HCT116 (cell line): ENCODE measurements at regions not wholly inside any gene's neighbourhood (a gene's known extent, or its start where the extent isn't known, plus 50 kb on each side); places are given as distances from the start of the nearest gene placed in this dataset.

Source experiments
- ATAC-seq: fragments of 200-7000 bp; cut with Tn5 transposase; 2 replicates; pipeline ENCODE4 v1.9.1; 2020; ENCODE audit warnings: mild to moderate bottlenecking, moderate library complexity
- BruUV-seq: library from RNA; stranded (reverse); fragments of 400-500 nt; replicated peaks from 2 replicates; lab custom pipeline; 2021; lab: Mats Ljungman, UMichigan
- CTCF ChIA-PET: fragments of 300-600 bp; sonication (Branson Sonifier 250); formaldehyde crosslinking; loops from one replicate; lab custom pipeline; 2021; ENCODE audit warnings: antibody characterized with exemption; lab: Charles Lee
- POLR2A ChIA-PET: fragments of 300-600, 350-600 bp; sonication (Branson Sonifier 250); formaldehyde crosslinking; loops from one replicate; lab custom pipeline; 2021; ENCODE audit warnings: antibody characterized with exemption; lab: Charles Lee
- RAD21 ChIA-PET, 2 experiments: fragments of 300-600 bp; sonication (Branson Sonifier 250); formaldehyde crosslinking; loops; one replicate each; lab custom pipeline; 2023; ENCODE audit warnings: low total read pairs in 2 of 2; ENCODE audit not compliant: uncharacterized antibody in 2 of 2, unreplicated experiment in 2 of 2, low non-redundant PET in 1 of 2; lab: Charles Lee
- DNase-seq: peaks from one replicate; pipeline ENCODE4 v3.0.0-alpha.2; 2010; ENCODE audit warnings: low read depth, low spot score
- H2AFZ ChIP-seq: fragments of 200-600 bp; shearing (Covaris generic), sonication (generic); 2 replicates; pipeline ENCODE4 v1.6.1; 2017; ENCODE audit warnings: low read depth, mixed run types, mixed read lengths, antibody characterized with exemption, low read length; ENCODE audit not compliant: poor library complexity, severe bottlenecking
- H3K27ac ChIP-seq: 2 replicates; pipeline ENCODE4 v1.5.1; 2012; ENCODE audit warnings: low read depth, low read length
- H3K27me3 ChIP-seq: fragments of 200-600 bp; sonication (generic); 2 replicates; pipeline ENCODE4 v1.6.1; 2016; ENCODE audit warnings: mixed run types, low read length, mixed read lengths; ENCODE audit not compliant: insufficient read depth
- H3K36me3 ChIP-seq, 2 experiments: fragments of 200-500 bp in 1 of 2; fragments of 200-600 bp in 1 of 2; sonication (Bioruptor generic) in 1 of 2; sonication (generic) in 1 of 2; 2 replicates each; pipeline versions ENCODE4 v1.5.1 to v1.6.1; 2014 to 2016; ENCODE audit warnings: low read length in 2 of 2, inconsistent platforms in 1 of 2, mixed read lengths in 1 of 2, mixed run types in 1 of 2; ENCODE audit not compliant: insufficient read depth in 2 of 2, control insufficient read depth in 1 of 2
- H3K4me1 ChIP-seq, 2 experiments: fragments of 200-600 bp in 1 of 2; sonication (generic) in 1 of 2; 2 replicates each; pipeline versions ENCODE4 v1.5.1 to v1.6.1; 2012 to 2017; ENCODE audit warnings: low read length in 2 of 2, inconsistent platforms in 1 of 2, mild to moderate bottlenecking in 1 of 2, mixed read lengths in 1 of 2, mixed run types in 1 of 2, moderate library complexity in 1 of 2; ENCODE audit not compliant: insufficient read depth in 2 of 2, control insufficient read depth in 1 of 2
- H3K4me2 ChIP-seq: fragments of 200-600 bp; sonication (generic); 2 replicates; pipeline ENCODE4 v1.6.1; 2017; ENCODE audit warnings: mixed run types, low read length, mixed read lengths
- H3K4me3 ChIP-seq, 2 experiments: fragments of 200-600 bp in 1 of 2; sonication (generic) in 1 of 2; replicated peaks in 1 of 2; 2 replicates each; pipeline ENCODE4 v1.5.1; 2011 to 2016; ENCODE audit warnings: low read length in 2 of 2, control low read depth in 1 of 2, low read depth in 1 of 2, mild to moderate bottlenecking in 1 of 2, mixed read lengths in 1 of 2, mixed run types in 1 of 2
- H3K79me2 ChIP-seq: fragments of 200-600 bp; sonication (generic); 2 replicates; pipeline ENCODE4 v1.6.1; 2017; ENCODE audit warnings: mild to moderate bottlenecking, mixed run types, low read length, moderate library complexity, mixed read lengths; ENCODE audit not compliant: insufficient read depth
- H3K9ac ChIP-seq: fragments of 200-600 bp; sonication (generic); 2 replicates; pipeline ENCODE4 v1.6.1; 2016; ENCODE audit warnings: low read length, mixed read lengths
- H3K9me2 ChIP-seq: fragments of 200-600 bp; sonication (generic), shearing (Covaris generic); 2 replicates; pipeline ENCODE4 v1.6.1; 2017; ENCODE audit warnings: mixed run types, mild to moderate bottlenecking, moderate library complexity; ENCODE audit not compliant: insufficient read depth
- H3K9me3 ChIP-seq, 2 experiments: fragments of 200-500 bp in 1 of 2; fragments of 200-600 bp in 1 of 2; sonication (Bioruptor generic) in 1 of 2; sonication (generic) in 1 of 2; 2 replicates each; pipeline ENCODE4 v1.6.1; 2014 to 2017; ENCODE audit warnings: low read length in 2 of 2, mixed read lengths in 2 of 2, inconsistent platforms in 1 of 2, low read depth in 1 of 2, mild to moderate bottlenecking in 1 of 2, mixed run types in 1 of 2, moderate library complexity in 1 of 2; ENCODE audit not compliant: control insufficient read depth in 1 of 2, insufficient read depth in 1 of 2
- H4K20me1 ChIP-seq: fragments of 200-600 bp; sonication (generic), shearing (Covaris generic); 2 replicates; pipeline ENCODE4 v1.6.1; 2017; ENCODE audit warnings: mixed run types, mild to moderate bottlenecking, moderate library complexity; ENCODE audit not compliant: insufficient read depth
- CTCF ChIP-seq, 3 experiments: fragments of 200-600 bp in 1 of 3; sonication (generic) in 1 of 3; IDR thresholded peaks in 2 of 3; conservative IDR thresholded peaks in 1 of 3; 2 replicates each; pipeline ENCODE4 v1.5.1; 2012 to 2017; ENCODE audit warnings: low read depth in 2 of 3, low read length in 2 of 3, antibody characterized with exemption in 1 of 3, borderline replicate concordance in 1 of 3, control low read depth in 1 of 3, mild to moderate bottlenecking in 1 of 3, mixed read lengths in 1 of 3, mixed run types in 1 of 3, moderate library complexity in 1 of 3; ENCODE audit not compliant: insufficient read depth in 1 of 3
- EGR1 ChIP-seq: IDR thresholded peaks from 2 replicates; pipeline ENCODE4 v1.6.1; 2012; ENCODE audit warnings: low read depth
- JUND ChIP-seq: IDR thresholded peaks from 2 replicates; pipeline ENCODE4 v1.6.1; 2012
- POLR2A ChIP-seq: IDR thresholded peaks from 2 replicates; pipeline ENCODE4 v1.7.0; 2011; ENCODE audit warnings: borderline replicate concordance; ENCODE audit not compliant: insufficient read depth, insufficient read length; ENCODE audit errors: extremely low read depth
- RAD21 ChIP-seq: IDR thresholded peaks from 2 replicates; pipeline ENCODE4 v1.6.1; 2012; ENCODE audit warnings: low read depth, mild to moderate bottlenecking
- SRF ChIP-seq: IDR thresholded peaks from 2 replicates; pipeline ENCODE4 v1.6.1; 2012; ENCODE audit warnings: low read depth
- TCF7L2 ChIP-seq: IDR thresholded peaks from 2 replicates; pipeline ENCODE4 v1.7.0; 2011; ENCODE audit warnings: borderline replicate concordance, inconsistent platforms; ENCODE audit not compliant: insufficient read depth, insufficient read length; ENCODE audit errors: extremely low read depth
- YY1 ChIP-seq: IDR thresholded peaks from 2 replicates; pipeline ENCODE4 v1.6.1; 2011; ENCODE audit warnings: low read length, low read depth, moderate library complexity, mild to moderate bottlenecking; ENCODE audit not compliant: insufficient replicate concordance; ENCODE audit errors: extremely low read depth
- ZFX ChIP-seq: fragments of 450-650 bp; IDR thresholded peaks from 2 replicates; pipeline ENCODE4 v1.6.1; 2017
- intact Hi-C: fragments of 100-400 bp; cut with micrococcal nuclease; formaldehyde crosslinking; loops from 2 replicates; pipeline ENCODE4 v1.10.0; 2022
- TF ChIP-seq, protein P1 (sequence below): IDR thresholded peaks from 2 replicates; pipeline ENCODE4 v1.6.1; 2011; ENCODE audit warnings: mild to moderate bottlenecking, low read length, moderate library complexity; ENCODE audit not compliant: insufficient replicate concordance; ENCODE audit errors: extremely low read depth
- TF ChIP-seq, protein P2 (sequence below): IDR thresholded peaks from 2 replicates; pipeline ENCODE4 v1.6.1; 2012

DNA sequence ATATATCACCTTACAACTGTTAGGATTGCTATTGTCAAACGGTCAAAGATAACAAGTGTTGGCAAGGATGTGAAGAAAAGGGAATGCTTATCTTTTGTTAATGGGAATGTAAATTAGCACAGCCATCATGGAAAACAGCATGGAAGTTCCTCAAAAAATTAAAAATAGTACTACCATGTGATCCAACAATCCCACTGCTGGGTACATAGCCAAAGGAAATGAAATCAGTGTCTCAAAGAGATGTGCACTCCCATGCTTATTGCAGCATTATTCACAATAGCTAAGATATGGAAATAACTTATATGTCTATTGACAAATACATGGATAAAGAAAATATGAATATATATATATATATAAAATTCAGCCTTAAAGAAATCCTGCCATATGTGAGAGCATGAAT, 274.6 kb downstream of the EDEM1 start:
- BruUV-seq, result no TSS peak
- no peaks in the 10 kb centered on the region for H3K4me1 ChIP-seq
- H2AFZ ChIP-seq, result no peak overlapping the region
- no peaks in the 10 kb centered on the region for H3K36me3 ChIP-seq
- DNase-seq, result no peak
- H3K27me3 ChIP-seq, result peaks cover 12% of the 10 kb centered on the region; the same call in 1 of the 2 replicates
- H3K9me2 ChIP-seq, result no peaks in the 10 kb centered on the region
- no peaks in the 10 kb centered on the region for H4K20me1 ChIP-seq
- TF ChIP-seq EGR1, result no peak
- no peak for TF ChIP-seq POLR2A
- TF ChIP-seq, protein P1, sequence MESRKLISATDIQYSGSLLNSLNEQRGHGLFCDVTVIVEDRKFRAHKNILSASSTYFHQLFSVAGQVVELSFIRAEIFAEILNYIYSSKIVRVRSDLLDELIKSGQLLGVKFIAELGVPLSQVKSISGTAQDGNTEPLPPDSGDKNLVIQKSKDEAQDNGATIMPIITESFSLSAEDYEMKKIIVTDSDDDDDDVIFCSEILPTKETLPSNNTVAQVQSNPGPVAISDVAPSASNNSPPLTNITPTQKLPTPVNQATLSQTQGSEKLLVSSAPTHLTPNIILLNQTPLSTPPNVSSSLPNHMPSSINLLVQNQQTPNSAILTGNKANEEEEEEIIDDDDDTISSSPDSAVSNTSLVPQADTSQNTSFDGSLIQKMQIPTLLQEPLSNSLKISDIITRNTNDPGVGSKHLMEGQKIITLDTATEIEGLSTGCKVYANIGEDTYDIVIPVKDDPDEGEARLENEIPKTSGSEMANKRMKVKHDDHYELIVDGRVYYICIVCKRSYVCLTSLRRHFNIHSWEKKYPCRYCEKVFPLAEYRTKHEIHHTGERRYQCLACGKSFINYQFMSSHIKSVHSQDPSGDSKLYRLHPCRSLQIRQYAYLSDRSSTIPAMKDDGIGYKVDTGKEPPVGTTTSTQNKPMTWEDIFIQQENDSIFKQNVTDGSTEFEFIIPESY, result no peak
- TF ChIP-seq RAD21, result no peak
- TF ChIP-seq YY1, result no peak
- TF ChIP-seq, protein P2, sequence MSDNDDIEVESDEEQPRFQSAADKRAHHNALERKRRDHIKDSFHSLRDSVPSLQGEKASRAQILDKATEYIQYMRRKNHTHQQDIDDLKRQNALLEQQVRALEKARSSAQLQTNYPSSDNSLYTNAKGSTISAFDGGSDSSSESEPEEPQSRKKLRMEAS, result no peak
- no peak for TF ChIP-seq ZFX
- no peak overlapping the region for H3K27ac ChIP-seq
- ChIA-PET CTCF (no interaction called here), POLR2A (no interaction called here), RAD21 (no interaction called here)
- intact Hi-C loops, result no loop called here
- no peak overlapping the region for H3K9ac ChIP-seq
- no peaks in the 10 kb centered on the region for H3K79me2 ChIP-seq
- H3K4me2 ChIP-seq, result no peak overlapping the region
- no peak for ATAC-seq
- H3K9me3 ChIP-seq, result no peaks in the 10 kb centered on the region
- no peak overlapping the region for H3K4me3 ChIP-seq

GRCh38 chr3:5463991-5464390, 276.5 kb downstream of the EDEM1 start:
- Histone ChIP-seq H3K4me1 (no peaks in the 10 kb centered on the region), H3K9ac (no peak overlapping the region), H3K79me2 (no peaks in the 10 kb centered on the region), H3K27me3 (peaks cover 12% of the 10 kb centered on the region; the same call in 1 of the 2 replicates), H2AFZ (no peak overlapping the region), H3K36me3 (no peaks in the 10 kb centered on the region), H3K9me3 (no peaks in the 10 kb centered on the region), H3K4me2 (no peak overlapping the region), H3K27ac (no peak overlapping the region), H3K9me2 (no peaks in the 10 kb centered on the region), H4K20me1 (no peaks in the 10 kb centered on the region), H3K4me3 (no peak overlapping the region)
- POLR2A ChIA-PET, result no interaction called here
- CTCF ChIA-PET, result no interaction called here
- DNase-seq, result no peak
- BruUV-seq, result no TSS peak
- RAD21 ChIA-PET, result no interaction called here
- no peak for TF ChIP-seq JUND
- no peak for TF ChIP-seq SRF
- no peak for TF ChIP-seq YY1
- TF ChIP-seq ZFX, result no peak
- no peak for TF ChIP-seq CTCF (IDR thresholded peaks at IDR 0.05 in 2 of 3, conservative IDR thresholded peaks at IDR 0.05 in 1 of 3; ENCODE audit: borderline replicate concordance in 1 of 3, insufficient read depth in 1 of 3, low read depth in 2 of 3, low read length in 2 of 3)
- TF ChIP-seq, protein P1, result no peak
- TF ChIP-seq, protein P2, result no peak
- no peak for TF ChIP-seq TCF7L2
- no peak for ATAC-seq
- intact Hi-C loops, result no loop called here
